ENCODE measurements at regions not wholly inside any gene's neighbourhood (a gene's known extent, or its start where the extent isn't known, plus 50 kb on each side); places are given as distances from the start of the nearest gene placed in this dataset.

DNA sequence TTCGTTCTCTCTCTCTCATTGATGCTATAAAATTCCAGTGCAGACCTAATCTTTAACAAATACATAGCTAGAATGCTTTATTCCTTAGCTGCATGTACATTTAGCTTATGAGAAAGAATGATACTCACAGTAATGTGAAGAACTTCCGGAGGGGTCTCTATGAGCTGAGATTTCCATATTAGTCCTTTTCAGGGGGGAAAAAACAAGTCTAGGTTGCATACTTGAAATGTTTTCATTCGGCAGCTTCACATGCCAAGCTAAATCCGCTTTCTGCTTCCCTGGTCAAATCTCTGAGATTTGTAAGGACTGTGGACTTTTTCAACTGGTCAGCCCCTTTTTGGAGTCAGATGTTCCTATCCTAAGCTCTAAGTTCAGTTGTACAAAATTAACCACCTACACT lies 111.5 kb upstream of the COL8A1 start:
- DNase-seq (ENCODE audit: low read depth): no peak
- no peak overlapping the region for H3K4me3 ChIP-seq (ENCODE audit: low read depth, low read length)
- no peak for TF ChIP-seq CTCF (IDR thresholded peaks at IDR 0.05; ENCODE audit: insufficient read depth, low read length, poor library complexity, severe bottlenecking)
- H3K36me3 ChIP-seq (ENCODE audit: control insufficient read depth, insufficient read depth, low read length): no peaks in the 10 kb centered on the region
- H3K27me3 ChIP-seq (ENCODE audit: control insufficient read depth, insufficient read depth, low read length): no peaks in the 10 kb centered on the region

- H3K36me3 ChIP-seq (ENCODE audit: control insufficient read depth, insufficient read depth, low read length): no peaks in the 10 kb centered on the region
- DNase-seq (ENCODE audit: low read depth): no peak
- H3K27me3 ChIP-seq (ENCODE audit: control insufficient read depth, insufficient read depth, low read length): no peaks in the 10 kb centered on the region
- no peak for TF ChIP-seq CTCF (IDR thresholded peaks at IDR 0.05; ENCODE audit: insufficient read depth, low read length, poor library complexity, severe bottlenecking)
- no peak overlapping the region for H3K4me3 ChIP-seq (ENCODE audit: low read depth, low read length)
Measured at GRCh38 chr3:99524559-99524958, 113.8 kb upstream of the COL8A1 start.

GRCh38 chr3:99523431-99524127 lies 114.8 kb upstream of the COL8A1 start:
- no peaks in the 10 kb centered on the region for H3K27me3 ChIP-seq (ENCODE audit: control insufficient read depth, insufficient read depth, low read length)
- H3K36me3 ChIP-seq (ENCODE audit: control insufficient read depth, insufficient read depth, low read length): no peaks in the 10 kb centered on the region
- no peak for DNase-seq (ENCODE audit: low read depth)
- TF ChIP-seq CTCF (IDR thresholded peaks at IDR 0.05; ENCODE audit: insufficient read depth, low read length, poor library complexity, severe bottlenecking): no peak
- H3K4me3 ChIP-seq (ENCODE audit: low read depth, low read length): no peak overlapping the region

GRCh38 chr3:99522147-99522546 lies 116.2 kb upstream of the COL8A1 start:
- TF ChIP-seq CTCF (IDR thresholded peaks at IDR 0.05; ENCODE audit: insufficient read depth, low read length, poor library complexity, severe bottlenecking): no peak
- Histone ChIP-seq H3K27me3 (ENCODE audit: control insufficient read depth, insufficient read depth, low read length) (no peaks in the 10 kb centered on the region), H3K4me3 (ENCODE audit: low read depth, low read length) (no peak overlapping the region), H3K36me3 (ENCODE audit: control insufficient read depth, insufficient read depth, low read length) (no peaks in the 10 kb centered on the region)
- DNase-seq (ENCODE audit: low read depth): no peak

GRCh38 chr3:99521551-99521950 lies 116.8 kb upstream of the COL8A1 start:
- no peak for TF ChIP-seq CTCF (IDR thresholded peaks at IDR 0.05; ENCODE audit: insufficient read depth, low read length, poor library complexity, severe bottlenecking)
- no peak for DNase-seq (ENCODE audit: low read depth)
- Histone ChIP-seq H3K36me3 (ENCODE audit: control insufficient read depth, insufficient read depth, low read length) (no peaks in the 10 kb centered on the region), H3K4me3 (ENCODE audit: low read depth, low read length) (no peak overlapping the region), H3K27me3 (ENCODE audit: control insufficient read depth, insufficient read depth, low read length) (no peaks in the 10 kb centered on the region)

- Histone ChIP-seq H3K36me3 (ENCODE audit: control insufficient read depth, insufficient read depth, low read length) (no peaks in the 10 kb centered on the region), H3K27me3 (ENCODE audit: control insufficient read depth, insufficient read depth, low read length) (no peaks in the 10 kb centered on the region), H3K4me3 (ENCODE audit: low read depth, low read length) (no peak overlapping the region)
- no peak for DNase-seq (ENCODE audit: low read depth)
- no peak for TF ChIP-seq CTCF (IDR thresholded peaks at IDR 0.05; ENCODE audit: insufficient read depth, low read length, poor library complexity, severe bottlenecking)
Measured at GRCh38 chr3:99520513-99520912, 117.9 kb upstream of the COL8A1 start.

All from kidney epithelial cell (primary cell).